Hematopoietic multipotent progenitor cell treated with erythropoietin and hydrocortisone succinate and interleukin-3 and kit ligand, for 17 days (in vitro differentiated cells): ENCODE measurements at regions not wholly inside any gene's neighbourhood (a gene's known extent, or its start where the extent isn't known, plus 50 kb on each side); places are given as distances from the start of the nearest gene placed in this dataset.

Experiments
- DNase-seq: peaks from one replicate; pipeline ENCODE4 v3.0.0-alpha.2; 2015; ENCODE audit warnings: low spot score

GRCh38 chr2:117714745-117715417 lies 99.6 kb upstream of the DDX18 start:
- no peak for DNase-seq

DNA sequence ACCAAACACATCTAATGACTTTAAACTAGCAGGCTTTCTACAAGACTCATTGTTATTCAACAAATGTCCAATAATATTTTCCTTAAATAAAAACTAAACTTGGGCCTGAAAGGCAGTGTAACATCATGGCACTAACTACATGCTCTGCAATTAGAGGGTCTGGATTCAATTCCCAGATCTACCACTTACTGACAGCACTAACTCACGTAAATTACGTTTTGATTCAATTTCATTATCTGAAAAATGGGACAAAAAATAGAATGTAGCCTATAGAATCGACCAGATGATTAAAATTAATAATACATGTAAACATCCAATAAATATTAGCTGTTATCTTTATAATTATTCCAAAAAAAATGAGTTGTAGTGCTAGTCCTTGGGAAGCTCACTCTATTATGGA lies 98.0 kb upstream of the DDX18 start:
- DNase-seq, result no peak

GRCh38 chr2:117717072-117717471 lies 97.4 kb upstream of the DDX18 start:
- no peak for DNase-seq

DNA sequence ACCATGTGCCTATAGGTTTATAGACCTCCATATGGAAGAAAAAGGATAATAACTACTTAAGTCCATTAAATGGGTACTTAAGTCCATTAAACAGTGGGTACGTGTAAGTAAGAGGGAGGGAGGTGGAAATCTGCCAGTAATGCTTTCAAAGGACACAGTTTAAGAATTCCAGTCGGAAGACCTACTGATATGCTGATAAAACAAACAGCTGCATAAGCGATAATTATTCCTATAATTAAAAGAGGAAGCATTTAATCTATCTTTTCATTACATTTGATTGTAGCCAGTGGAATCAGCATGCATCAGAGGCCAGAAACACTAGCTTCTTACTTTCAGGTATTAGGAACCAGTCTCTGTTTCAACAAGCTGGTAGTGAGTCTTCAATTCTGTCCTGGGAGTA lies 96.4 kb upstream of the DDX18 start:
- DNase-seq, result no peak

DNA sequence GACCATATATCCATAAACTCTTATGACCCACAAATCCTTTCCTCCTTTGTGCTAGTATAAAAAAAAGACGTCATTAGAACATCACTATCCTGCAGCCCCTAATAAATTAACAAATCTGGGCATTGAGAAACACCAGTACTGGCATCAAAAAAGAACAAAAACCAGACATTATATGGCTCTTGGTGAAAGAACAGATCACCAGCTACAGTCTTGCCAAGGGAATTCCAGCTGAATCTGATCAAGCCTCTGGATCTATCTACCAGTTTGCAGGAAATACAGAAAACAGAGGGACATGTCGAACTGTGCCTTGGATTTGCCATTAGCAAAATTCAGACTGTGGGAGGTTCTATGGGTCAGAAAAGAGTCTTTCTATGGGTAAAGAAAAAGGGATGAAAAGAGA lies 93.7 kb upstream of the DDX18 start:
- no peak for DNase-seq

DNA sequence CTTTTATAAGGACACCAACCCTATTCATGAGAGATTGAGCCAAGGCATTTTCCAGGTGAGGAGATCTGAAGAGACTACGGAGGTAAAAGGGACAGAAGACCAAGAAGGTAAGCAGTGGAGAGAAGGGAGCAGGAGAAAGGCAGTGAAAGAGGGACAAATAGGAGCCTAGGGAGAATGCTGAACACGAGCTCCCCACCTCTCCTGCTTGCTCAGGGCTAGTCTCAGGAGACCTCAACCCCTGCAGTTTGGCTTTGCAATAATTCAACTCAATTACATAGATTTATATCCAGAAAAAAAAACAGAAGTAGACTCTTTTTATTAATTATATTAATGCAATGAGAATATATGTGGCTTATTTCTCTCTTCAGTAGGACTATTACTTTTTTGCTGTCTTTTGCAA lies 91.0 kb upstream of the DDX18 start:
- DNase-seq, result no peak

GRCh38 chr2:117723888-117724434 lies 90.5 kb upstream of the DDX18 start:
- no peak for DNase-seq

DNA sequence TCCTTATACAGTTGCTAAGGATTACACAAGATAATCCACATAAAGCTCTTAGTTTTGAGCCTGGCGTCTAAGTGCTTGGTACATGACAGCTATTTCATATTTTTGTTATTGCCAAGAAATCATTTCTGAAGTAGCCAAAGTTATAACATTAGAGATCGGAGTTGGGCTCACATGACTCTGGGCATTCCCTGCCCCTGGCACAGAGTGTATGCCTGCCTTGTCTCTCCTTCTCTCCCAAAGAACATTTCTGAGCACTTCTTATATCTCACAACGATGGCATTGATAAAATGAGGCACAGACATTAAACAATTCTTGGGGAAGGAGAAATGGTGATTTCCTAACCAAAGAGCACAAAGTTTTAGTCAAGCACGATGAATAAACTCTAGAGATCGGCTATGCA lies 87.7 kb upstream of the DDX18 start:
- DNase-seq, result no peak

- no peak for DNase-seq
Observed at GRCh38 chr2:117737846-117738245, 76.6 kb upstream of the DDX18 start.

DNA sequence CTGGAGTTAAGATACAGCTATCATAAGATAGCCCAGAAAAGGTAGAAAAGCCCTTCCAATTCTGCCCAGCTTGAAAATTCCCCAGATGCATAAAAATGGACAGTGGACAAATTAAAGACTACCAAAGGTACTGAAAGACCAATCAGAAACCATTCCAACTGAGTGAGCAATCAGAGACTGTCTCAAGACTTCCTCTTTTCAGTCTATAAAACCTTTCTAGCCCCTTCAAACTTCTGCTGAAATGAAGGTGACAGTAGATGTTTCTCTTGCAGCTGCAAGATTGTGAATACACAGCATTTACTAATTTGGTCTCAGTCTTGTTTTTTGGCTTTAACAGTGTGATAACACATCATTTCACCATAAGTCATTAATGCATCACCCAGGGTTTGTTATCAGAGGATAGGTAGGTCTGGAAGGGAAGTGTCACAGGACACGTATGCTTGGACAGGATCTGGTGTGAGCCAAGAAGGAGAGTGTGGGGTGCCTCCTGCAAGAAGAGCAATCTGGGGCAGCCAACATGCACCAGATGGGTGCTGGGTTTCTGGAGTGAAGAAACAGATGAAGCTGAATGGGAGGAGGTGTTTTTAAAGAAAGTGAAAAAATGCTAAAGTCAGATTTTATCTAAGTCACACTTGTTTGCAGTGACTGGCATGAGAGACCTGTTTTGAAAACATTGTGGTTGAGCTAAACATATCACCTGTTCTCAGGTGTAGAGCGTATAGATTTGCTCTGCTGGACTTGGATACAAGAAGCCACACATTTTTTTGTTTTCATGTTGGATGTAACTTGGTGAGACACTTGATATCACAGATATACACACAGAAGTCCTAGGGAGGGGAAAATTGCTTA lies 75.3 kb upstream of the DDX18 start:
- DNase-seq, result no peak

DNA sequence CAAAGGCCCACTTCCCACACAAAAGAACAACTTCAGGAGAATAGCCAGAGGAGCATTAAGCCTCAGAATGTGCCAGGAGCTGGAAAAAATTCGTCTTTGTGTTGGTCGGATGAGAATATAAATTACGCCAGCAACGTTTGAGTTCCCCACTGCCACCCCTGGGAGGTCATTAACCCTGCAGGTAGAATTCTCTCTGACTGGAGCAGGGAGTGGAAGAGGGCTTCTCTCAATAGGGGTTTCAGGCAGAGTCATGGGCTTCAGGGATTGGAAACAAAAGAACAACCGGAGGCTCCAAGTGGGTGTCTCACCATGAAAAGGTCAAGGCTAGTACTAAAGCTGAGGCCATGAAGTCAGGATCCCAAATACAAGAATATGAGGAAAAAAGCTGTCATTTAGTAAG lies 69.0 kb upstream of the DDX18 start:
- DNase-seq, result no peak

- DNase-seq, result no peak
Observed at GRCh38 chr2:117755768-117756167, 58.7 kb upstream of the DDX18 start.

DNA sequence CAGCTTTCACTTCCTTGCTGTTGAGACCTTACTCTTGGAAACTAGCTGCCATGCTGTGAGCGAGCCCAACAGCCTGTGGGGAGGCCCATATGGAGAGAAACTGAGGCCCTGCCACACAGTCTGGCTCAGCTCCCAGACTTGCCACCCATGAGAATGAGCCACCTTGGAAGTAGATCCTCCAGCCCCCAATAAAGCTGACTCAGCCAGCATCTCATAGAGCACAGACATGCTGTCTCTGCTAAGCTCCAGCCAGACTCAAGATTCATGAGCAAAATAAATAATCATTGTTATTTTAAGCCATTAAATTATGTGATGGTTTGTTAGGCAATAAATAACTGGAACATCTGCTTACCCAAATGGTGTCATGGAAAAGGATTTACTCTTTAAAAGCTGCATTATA lies 53.6 kb upstream of the DDX18 start:
- DNase-seq, result no peak

GRCh38 chr2:117762454-117762853 lies 52.0 kb upstream of the DDX18 start:
- DNase-seq, result no peak

DNA sequence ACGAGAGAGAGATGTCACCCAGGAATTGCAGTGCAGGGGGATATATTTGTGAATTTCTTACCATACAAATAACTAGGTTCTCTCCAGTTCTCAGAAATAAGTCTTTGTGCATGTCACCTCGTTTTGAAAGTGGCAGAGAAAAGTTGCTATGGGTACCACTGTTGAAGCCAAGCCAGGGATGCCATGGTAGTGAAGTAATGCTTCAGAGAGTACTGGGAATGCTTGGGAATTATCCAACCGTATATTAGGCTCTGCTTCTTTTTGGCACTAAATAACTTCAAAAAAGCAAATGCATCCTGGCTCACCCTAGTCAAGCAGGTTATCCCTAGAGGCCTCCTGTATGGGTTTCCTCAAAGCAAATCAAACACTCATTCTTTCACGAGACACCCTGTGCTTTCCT lies 50.7 kb upstream of the DDX18 start:
- DNase-seq, result no peak
